Keratinocyte (primary cell): ENCODE measurements at regions not wholly inside any gene's neighbourhood (a gene's known extent, or its start where the extent isn't known, plus 50 kb on each side); places are given as distances from the start of the nearest gene placed in this dataset.

Experiments
- DNase-seq: peaks from one replicate; pipeline ENCODE4 v3.0.0-alpha.2; 2011; ENCODE audit warnings: low read depth, missing footprints, low spot score
- FAIRE-seq: peaks from 2 replicates; lab custom pipeline; 2011; peaks lifted over from hg19 to GRCh38; lab: Jason Lieb, UNC
- H2AFZ ChIP-seq: 2 replicates; pipeline ENCODE4 v1.6.0; 2012; ENCODE audit warnings: low read length, control low read depth, inconsistent platforms; ENCODE audit not compliant: control insufficient read depth
- H3K27ac ChIP-seq: 2 replicates; pipeline ENCODE4 v1.5.1; 2011; ENCODE audit warnings: low read length; ENCODE audit not compliant: control insufficient read depth, insufficient read depth
- H3K27me3 ChIP-seq: 3 replicates; pipeline ENCODE4 v1.6.0; 2011; ENCODE audit warnings: low read length; ENCODE audit not compliant: control insufficient read depth, insufficient read depth; ENCODE audit errors: extremely low read depth
- H3K36me3 ChIP-seq, 2 experiments: 2 replicates in 1 of 2; 3 replicates in 1 of 2; pipeline ENCODE4 v1.5.1; 2011; ENCODE audit warnings: low read length in 2 of 2, mild to moderate bottlenecking in 1 of 2; ENCODE audit not compliant: control insufficient read depth in 2 of 2, insufficient read depth in 2 of 2; ENCODE audit errors: extremely low read depth in 1 of 2
- H3K4me1 ChIP-seq: 3 replicates; pipeline ENCODE4 v1.5.1; 2011; ENCODE audit warnings: low read length; ENCODE audit not compliant: control insufficient read depth, insufficient read depth; ENCODE audit errors: extremely low read depth
- H3K4me2 ChIP-seq: 3 replicates; pipeline ENCODE4 v1.6.0; 2011; ENCODE audit warnings: low read depth, low read length; ENCODE audit not compliant: control insufficient read depth, insufficient read depth; ENCODE audit errors: extremely low read depth
- H3K4me3 ChIP-seq, 3 experiments: fragments of 200-600 bp in 1 of 3; sonication (generic) in 1 of 3; 2 replicates in 2 of 3; 3 replicates in 1 of 3; pipeline ENCODE4 v1.5.1; 2011 to 2016; ENCODE audit warnings: low read length in 3 of 3, mild to moderate bottlenecking in 3 of 3, control low read depth in 2 of 3, inconsistent platforms in 1 of 3, low read depth in 1 of 3, mixed read lengths in 1 of 3, mixed run types in 1 of 3, moderate library complexity in 1 of 3; ENCODE audit not compliant: control insufficient read depth in 2 of 3, insufficient read depth in 2 of 3; ENCODE audit errors: extremely low read depth in 1 of 3
- H3K79me2 ChIP-seq: 2 replicates; pipeline ENCODE4 v1.6.0; 2012; ENCODE audit warnings: low read length; ENCODE audit not compliant: control insufficient read depth, insufficient read depth
- H3K9ac ChIP-seq: 3 replicates; pipeline ENCODE4 v1.6.0; 2011; ENCODE audit warnings: low read length; ENCODE audit not compliant: control insufficient read depth, insufficient read depth; ENCODE audit errors: extremely low read depth
- H3K9me1 ChIP-seq: 3 replicates; pipeline ENCODE4 v1.6.0; 2011; ENCODE audit warnings: low read length; ENCODE audit not compliant: control insufficient read depth, insufficient read depth; ENCODE audit errors: extremely low read depth
- H3K9me3 ChIP-seq: 2 replicates; pipeline ENCODE4 v1.5.1; 2012; ENCODE audit warnings: low read depth, low read length; ENCODE audit not compliant: control insufficient read depth
- H4K20me1 ChIP-seq: 3 replicates; pipeline ENCODE4 v1.6.0; 2011; ENCODE audit warnings: low read length; ENCODE audit not compliant: control insufficient read depth, insufficient read depth; ENCODE audit errors: extremely low read depth
- EZH2 ChIP-seq: IDR thresholded peaks from one replicate; pipeline ENCODE4 v1.6.1; 2012; ENCODE audit warnings: inconsistent platforms, mild to moderate bottlenecking, low read length, moderate library complexity
- dilution Hi-C: fragments of 300-500 bp; cut with MboI; formaldehyde crosslinking; loops from one replicate; pipeline ENCODE4 v1.7.0; 2020; ENCODE audit warnings: low sequenced_read_pairs; ENCODE audit not compliant: extremely low pct_ligation_motif_present
- TF ChIP-seq, protein P1 (sequence below), 3 experiments: IDR thresholded peaks in 1 of 3; conservative IDR thresholded peaks in 1 of 3; optimal IDR thresholded peaks in 1 of 3; 2 replicates in 2 of 3; 3 replicates in 1 of 3; pipeline versions ENCODE3 to v1.5.1; 2011; ENCODE audit warnings: low read length in 3 of 3, mild to moderate bottlenecking in 3 of 3, moderate library complexity in 2 of 3, control low read depth in 1 of 3, inconsistent platforms in 1 of 3; ENCODE audit not compliant: insufficient read depth in 2 of 3; ENCODE audit errors: extremely low read depth in 1 of 3

DNA sequence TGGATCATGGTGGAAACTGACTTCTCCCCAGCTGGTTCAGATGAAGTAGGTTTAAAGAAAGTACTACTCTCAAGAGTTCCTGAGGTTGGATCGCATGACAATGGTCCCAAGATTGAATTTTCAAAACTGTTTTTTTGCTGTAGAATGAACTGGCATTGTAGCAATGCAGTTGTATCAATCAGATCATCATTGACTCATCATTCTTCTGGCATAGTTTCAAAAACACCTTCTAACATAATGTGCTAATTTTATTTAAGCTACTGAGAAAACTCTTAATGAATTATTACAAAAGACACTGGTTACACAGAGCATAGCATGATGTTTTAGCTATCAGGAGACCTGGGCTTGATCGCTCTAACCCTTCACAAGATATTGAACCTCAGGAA lies 384.5 kb upstream of the DCN start:
- FAIRE-seq (no peak), DNase-seq (no peak)
- no peaks in the 10 kb centered on the region for H3K79me2 ChIP-seq
- dilution Hi-C loops, result no loop called here
- H3K4me2 ChIP-seq, result no peak overlapping the region
- H3K9ac ChIP-seq, result no peak overlapping the region
- no peak overlapping the region for H3K4me3 ChIP-seq
- H3K36me3 ChIP-seq, result no peaks in the 10 kb centered on the region
- no peak overlapping the region for H2AFZ ChIP-seq
- H4K20me1 ChIP-seq, result no peaks in the 10 kb centered on the region
- H3K9me3 ChIP-seq, result no peaks in the 10 kb centered on the region
- H3K9me1 ChIP-seq, result no peaks in the 10 kb centered on the region
- TF ChIP-seq, protein P1, sequence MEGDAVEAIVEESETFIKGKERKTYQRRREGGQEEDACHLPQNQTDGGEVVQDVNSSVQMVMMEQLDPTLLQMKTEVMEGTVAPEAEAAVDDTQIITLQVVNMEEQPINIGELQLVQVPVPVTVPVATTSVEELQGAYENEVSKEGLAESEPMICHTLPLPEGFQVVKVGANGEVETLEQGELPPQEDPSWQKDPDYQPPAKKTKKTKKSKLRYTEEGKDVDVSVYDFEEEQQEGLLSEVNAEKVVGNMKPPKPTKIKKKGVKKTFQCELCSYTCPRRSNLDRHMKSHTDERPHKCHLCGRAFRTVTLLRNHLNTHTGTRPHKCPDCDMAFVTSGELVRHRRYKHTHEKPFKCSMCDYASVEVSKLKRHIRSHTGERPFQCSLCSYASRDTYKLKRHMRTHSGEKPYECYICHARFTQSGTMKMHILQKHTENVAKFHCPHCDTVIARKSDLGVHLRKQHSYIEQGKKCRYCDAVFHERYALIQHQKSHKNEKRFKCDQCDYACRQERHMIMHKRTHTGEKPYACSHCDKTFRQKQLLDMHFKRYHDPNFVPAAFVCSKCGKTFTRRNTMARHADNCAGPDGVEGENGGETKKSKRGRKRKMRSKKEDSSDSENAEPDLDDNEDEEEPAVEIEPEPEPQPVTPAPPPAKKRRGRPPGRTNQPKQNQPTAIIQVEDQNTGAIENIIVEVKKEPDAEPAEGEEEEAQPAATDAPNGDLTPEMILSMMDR (optimal IDR thresholded peaks at IDR 0.05 in 1 of 3, IDR thresholded peaks at IDR 0.05 in 1 of 3, conservative IDR thresholded peaks at IDR 0.05 in 1 of 3; ENCODE audit: extremely low read depth in 1 of 3, insufficient read depth in 2 of 3, low read length in 3 of 3), result no peak
- no peak for TF ChIP-seq EZH2
- H3K27ac ChIP-seq, result no peak overlapping the region
- H3K27me3 ChIP-seq, result no peaks in the 10 kb centered on the region
- no peaks in the 10 kb centered on the region for H3K4me1 ChIP-seq

DNA sequence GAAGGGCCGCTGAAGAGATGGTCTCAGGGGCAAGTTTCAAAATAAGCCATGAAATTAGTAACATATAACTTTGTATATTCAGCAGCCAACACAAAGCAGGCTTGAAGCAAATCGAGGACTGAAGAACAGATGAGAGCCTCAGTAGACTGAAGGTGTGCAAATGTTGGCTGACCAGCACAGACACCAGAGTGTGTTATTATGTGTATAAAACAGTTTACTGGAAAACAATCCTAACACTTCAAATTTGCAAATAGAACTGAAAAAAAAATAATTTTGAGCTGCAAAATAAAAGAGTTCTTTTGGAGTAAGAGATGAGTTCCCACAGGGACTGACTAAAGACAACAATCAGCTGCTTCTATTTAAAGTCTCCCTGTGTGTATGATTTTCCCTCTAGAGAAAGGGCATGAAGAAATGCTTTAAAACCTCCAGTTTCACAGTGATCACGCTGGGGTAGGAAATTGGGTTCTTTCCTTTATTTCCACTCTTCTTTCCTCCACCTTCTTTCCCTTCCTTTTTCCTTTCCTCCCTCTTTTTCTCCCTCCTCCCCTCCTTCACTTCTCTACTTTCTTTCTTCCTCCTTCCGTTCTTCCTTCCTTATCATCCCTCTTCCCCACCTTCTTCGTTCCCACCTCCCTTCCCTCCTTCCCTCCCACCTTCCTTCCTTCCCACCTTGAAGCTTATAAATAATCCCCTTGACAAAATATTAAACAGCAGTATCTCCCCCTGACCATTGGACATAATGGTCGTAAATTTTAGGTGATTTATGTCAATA lies 383.9 kb upstream of the DCN start:
- Histone ChIP-seq H4K20me1 (no peaks in the 10 kb centered on the region), H3K4me1 (no peaks in the 10 kb centered on the region), H3K9me1 (no peaks in the 10 kb centered on the region), H3K27ac (no peak overlapping the region), H3K27me3 (no peaks in the 10 kb centered on the region), H3K4me2 (no peak overlapping the region), H3K4me3 (no peak overlapping the region), H2AFZ (no peak overlapping the region), H3K9ac (no peak overlapping the region), H3K9me3 (no peaks in the 10 kb centered on the region), H3K79me2 (no peaks in the 10 kb centered on the region), H3K36me3 (no peaks in the 10 kb centered on the region)
- FAIRE-seq (no peak), DNase-seq (no peak)
- dilution Hi-C loops, result no loop called here
- TF ChIP-seq, protein P1 (optimal IDR thresholded peaks at IDR 0.05 in 1 of 3, IDR thresholded peaks at IDR 0.05 in 1 of 3, conservative IDR thresholded peaks at IDR 0.05 in 1 of 3; ENCODE audit: extremely low read depth in 1 of 3, insufficient read depth in 2 of 3, low read length in 3 of 3), result no peak
- no peak for TF ChIP-seq EZH2
